ENCODE measurements at regions not wholly inside any gene's neighbourhood (a gene's known extent, or its start where the extent isn't known, plus 50 kb on each side); places are given as distances from the start of the nearest gene placed in this dataset.

DNA sequence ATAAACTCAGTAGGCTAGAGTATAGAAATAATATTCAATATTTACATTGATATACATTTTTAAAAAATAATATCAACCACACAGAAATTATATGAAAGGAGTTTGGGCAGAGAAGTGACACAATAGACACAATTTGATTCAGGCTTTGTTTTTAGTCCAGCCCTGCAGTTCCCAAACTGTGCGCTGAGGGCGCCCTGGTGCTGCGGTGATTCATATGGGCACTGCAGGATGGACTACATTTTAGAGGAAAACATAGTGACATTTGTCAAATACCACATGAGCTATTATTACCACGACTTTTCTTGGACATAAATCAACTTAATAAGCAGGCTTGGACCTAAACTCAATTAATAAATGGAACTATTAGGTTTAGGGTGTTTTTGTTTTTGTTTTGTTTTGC lies 364.3 kb upstream of the ID4 start:
- TF ChIP-seq, protein P1, sequence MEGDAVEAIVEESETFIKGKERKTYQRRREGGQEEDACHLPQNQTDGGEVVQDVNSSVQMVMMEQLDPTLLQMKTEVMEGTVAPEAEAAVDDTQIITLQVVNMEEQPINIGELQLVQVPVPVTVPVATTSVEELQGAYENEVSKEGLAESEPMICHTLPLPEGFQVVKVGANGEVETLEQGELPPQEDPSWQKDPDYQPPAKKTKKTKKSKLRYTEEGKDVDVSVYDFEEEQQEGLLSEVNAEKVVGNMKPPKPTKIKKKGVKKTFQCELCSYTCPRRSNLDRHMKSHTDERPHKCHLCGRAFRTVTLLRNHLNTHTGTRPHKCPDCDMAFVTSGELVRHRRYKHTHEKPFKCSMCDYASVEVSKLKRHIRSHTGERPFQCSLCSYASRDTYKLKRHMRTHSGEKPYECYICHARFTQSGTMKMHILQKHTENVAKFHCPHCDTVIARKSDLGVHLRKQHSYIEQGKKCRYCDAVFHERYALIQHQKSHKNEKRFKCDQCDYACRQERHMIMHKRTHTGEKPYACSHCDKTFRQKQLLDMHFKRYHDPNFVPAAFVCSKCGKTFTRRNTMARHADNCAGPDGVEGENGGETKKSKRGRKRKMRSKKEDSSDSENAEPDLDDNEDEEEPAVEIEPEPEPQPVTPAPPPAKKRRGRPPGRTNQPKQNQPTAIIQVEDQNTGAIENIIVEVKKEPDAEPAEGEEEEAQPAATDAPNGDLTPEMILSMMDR (IDR thresholded peaks at IDR 0.05; ENCODE audit: extremely low read depth in 1 of 2, insufficient read depth in 1 of 2, low read depth in 1 of 2, low read length in 2 of 2), result no peak
- TF ChIP-seq JUN (IDR thresholded peaks at IDR 0.05; ENCODE audit: borderline replicate concordance, insufficient read depth, insufficient read length, low read depth) (no peak), POLR2A (IDR thresholded peaks at IDR 0.05; ENCODE audit: low read depth, low read length) (no peak)

Data from endothelial cell of umbilical vein (primary cell).